Naive thymus-derived CD8-positive, alpha-beta T cell (primary cell): ENCODE measurements at regions not wholly inside any gene's neighbourhood (a gene's known extent, or its start where the extent isn't known, plus 50 kb on each side); places are given as distances from the start of the nearest gene placed in this dataset.
A peak's percentile ranks its signal among the peaks of the same experiment; 100 is the strongest.

ENCODE experiments used
- ATAC-seq, 2 donors: fragments of 150-1000 bp; cut with Tn5 transposase in 1 of 2; sonication (Bioruptor Pico), chemical (Tn5 transposase) in 1 of 2; 1 replicate in 1 of 2; 2 replicates in 1 of 2; pipeline ENCODE4 v1.10.0; 2021; ENCODE audit warnings: mild to moderate bottlenecking in 2 of 2, moderate library complexity in 2 of 2
- POLR2A ChIA-PET: fragments of 350-600 bp; sonication (Branson Sonifier 250); formaldehyde crosslinking; loops from one replicate; lab custom pipeline; 2021; ENCODE audit warnings: antibody characterized with exemption; lab: Charles Lee
- DNase-seq, 10 donors: peaks; one replicate each; pipeline versions ENCODE4 v3.0.0 to v3.0.0-alpha.2; 2020 to 2022
- H3K27ac Mint-ChIP-seq, 10 donors: one replicate each; pipeline ENCODE4 v1.8.0; 2020 to 2022; ENCODE audit warnings: mild to moderate bottlenecking in 10 of 10, mixed read lengths in 10 of 10, moderate library complexity in 4 of 10, inconsistent platforms in 1 of 10
- H3K27me3 Mint-ChIP-seq, 5 donors: one replicate each; pipeline ENCODE4 v1.8.0; 2021 to 2022; ENCODE audit warnings: mixed read lengths in 5 of 5
- H3K36me3 Mint-ChIP-seq, 3 donors: one replicate each; pipeline ENCODE4 v1.8.0; 2020 to 2022; ENCODE audit warnings: mixed read lengths in 3 of 3, mild to moderate bottlenecking in 2 of 3, inconsistent platforms in 1 of 3
- H3K4me1 Mint-ChIP-seq, 4 donors: one replicate each; pipeline ENCODE4 v1.8.0; 2021 to 2022; ENCODE audit warnings: mixed read lengths in 4 of 4
- H3K4me3 Mint-ChIP-seq, 10 donors: one replicate each; pipeline ENCODE4 v1.8.0; 2020 to 2022; ENCODE audit warnings: mild to moderate bottlenecking in 10 of 10, mixed read lengths in 10 of 10, moderate library complexity in 6 of 10, inconsistent platforms in 1 of 10
- H3K9me3 Mint-ChIP-seq, 9 donors: one replicate each; pipeline ENCODE4 v1.8.0; 2020 to 2022; ENCODE audit warnings: mixed read lengths in 9 of 9, mild to moderate bottlenecking in 3 of 9, inconsistent platforms in 1 of 9, moderate library complexity in 1 of 9

GRCh38 chr7:47670729-47671128 lies 88.8 kb upstream of the TNS3 start:
- ATAC-seq (peak in 1 of 2 donors; percentile 69), DNase-seq (peak in 1 of 10 donors; percentile 25)
- no peaks in the 10 kb centered on the region for H3K9me3 Mint-ChIP-seq
- no peaks in the 10 kb centered on the region for H3K36me3 Mint-ChIP-seq
- H3K27me3 Mint-ChIP-seq = no peaks in the 10 kb centered on the region
- H3K27ac Mint-ChIP-seq = peak overlapping the region in 1 of 10 donors; percentile 82
- no peak overlapping the region for H3K4me3 Mint-ChIP-seq
- H3K4me1 Mint-ChIP-seq = peaks cover 0 to 31% (median 0%) of the 10 kb centered on the region in 4 donors
- POLR2A ChIA-PET = no interaction called here

DNA sequence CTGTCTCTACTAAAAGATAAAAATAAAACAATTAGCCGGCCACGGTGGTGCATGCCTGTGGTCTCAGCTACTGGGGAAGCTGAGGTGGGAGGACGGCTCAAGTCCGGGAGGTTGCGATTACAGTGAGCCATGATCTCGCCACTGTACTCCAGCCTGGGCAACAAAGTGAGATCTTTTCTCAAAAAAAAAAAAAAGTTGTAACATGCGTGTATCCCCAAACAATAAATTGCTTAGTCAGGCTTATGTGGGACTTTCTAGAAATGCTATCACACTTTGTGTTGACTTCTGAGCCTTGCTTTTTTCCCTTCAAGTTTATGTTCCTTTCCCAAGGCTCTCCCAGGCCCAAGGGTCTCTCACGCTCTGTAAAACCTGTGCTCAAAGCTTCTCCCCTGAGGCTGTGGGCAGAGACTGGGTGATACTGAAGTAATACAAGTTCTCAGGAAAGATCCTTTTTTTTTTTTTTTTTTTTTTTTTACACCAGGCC lies 88.0 kb upstream of the TNS3 start:
- POLR2A ChIA-PET = no interaction called here
- peak overlapping the region in 2 of 10 donors; percentile 34 to 67 for H3K27ac Mint-ChIP-seq
- peaks cover 0 to 31% (median 0%) of the 10 kb centered on the region in 4 donors for H3K4me1 Mint-ChIP-seq
- no peaks in the 10 kb centered on the region for H3K36me3 Mint-ChIP-seq
- no peaks in the 10 kb centered on the region for H3K27me3 Mint-ChIP-seq
- ATAC-seq (peak in 1 of 2 donors; percentile 28), DNase-seq (no peak)
- peak overlapping the region in 1 of 10 donors; percentile 61 for H3K4me3 Mint-ChIP-seq
- no peaks in the 10 kb centered on the region for H3K9me3 Mint-ChIP-seq

- POLR2A ChIA-PET = no interaction called here
- peak overlapping the region in 3 of 10 donors; percentile 12 to 67 (median 34) for H3K27ac Mint-ChIP-seq
- H3K27me3 Mint-ChIP-seq = no peaks in the 10 kb centered on the region
- peaks cover 0 to 31% (median 0%) of the 10 kb centered on the region in 4 donors for H3K4me1 Mint-ChIP-seq
- DNase-seq = peak in 1 of 10 donors; percentile 40
- no peaks in the 10 kb centered on the region for H3K36me3 Mint-ChIP-seq
- no peak overlapping the region for H3K4me3 Mint-ChIP-seq
- peak in 1 of 2 donors; percentile 70 for ATAC-seq
- no peaks in the 10 kb centered on the region for H3K9me3 Mint-ChIP-seq
These were observed 87.4 kb upstream of the TNS3 start for GRCh38 chr7:47669178-47669891.

DNA sequence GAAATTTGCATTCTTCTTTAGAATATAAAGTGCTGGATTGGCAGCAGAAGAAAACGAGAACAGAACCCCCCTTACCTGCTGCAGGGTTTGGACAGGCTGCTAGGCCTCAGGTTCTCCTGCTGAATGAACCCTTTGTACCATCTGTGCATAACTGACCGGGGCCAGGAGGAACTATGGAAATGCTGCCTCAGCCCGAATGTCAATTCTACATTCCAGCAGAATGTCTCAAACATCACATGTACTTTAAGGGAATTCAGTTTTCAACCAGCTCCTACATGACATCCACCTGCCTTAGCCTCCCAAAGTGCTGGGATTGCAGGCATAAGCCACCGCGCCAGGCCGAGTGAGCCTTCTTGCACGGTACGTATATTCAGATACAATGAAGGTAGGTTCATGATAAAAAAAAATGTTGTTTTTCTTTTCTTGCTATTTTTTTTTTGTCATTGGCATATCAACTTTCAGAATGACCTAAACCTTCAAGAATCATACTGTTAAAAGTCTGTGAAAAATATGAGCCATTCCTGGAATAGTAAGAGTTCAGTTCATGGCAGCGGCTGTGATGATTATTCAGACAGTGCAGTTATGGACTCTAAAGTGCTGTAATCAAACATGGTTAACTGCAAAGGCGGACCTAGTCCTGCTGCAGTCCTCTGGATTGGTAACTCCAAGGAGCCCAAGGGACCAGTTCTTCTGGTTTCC lies 84.4 kb upstream of the TNS3 start:
- POLR2A ChIA-PET = no interaction called here
- Mint-ChIP-seq H3K4me1 (peaks cover 0 to 24% (median 0%) of the 10 kb centered on the region in 4 donors), H3K36me3 (no peaks in the 10 kb centered on the region), H3K4me3 (no peak overlapping the region), H3K27me3 (no peaks in the 10 kb centered on the region), H3K27ac (no peak overlapping the region), H3K9me3 (no peaks in the 10 kb centered on the region)
- ATAC-seq = no peak
- no peak for DNase-seq

DNA sequence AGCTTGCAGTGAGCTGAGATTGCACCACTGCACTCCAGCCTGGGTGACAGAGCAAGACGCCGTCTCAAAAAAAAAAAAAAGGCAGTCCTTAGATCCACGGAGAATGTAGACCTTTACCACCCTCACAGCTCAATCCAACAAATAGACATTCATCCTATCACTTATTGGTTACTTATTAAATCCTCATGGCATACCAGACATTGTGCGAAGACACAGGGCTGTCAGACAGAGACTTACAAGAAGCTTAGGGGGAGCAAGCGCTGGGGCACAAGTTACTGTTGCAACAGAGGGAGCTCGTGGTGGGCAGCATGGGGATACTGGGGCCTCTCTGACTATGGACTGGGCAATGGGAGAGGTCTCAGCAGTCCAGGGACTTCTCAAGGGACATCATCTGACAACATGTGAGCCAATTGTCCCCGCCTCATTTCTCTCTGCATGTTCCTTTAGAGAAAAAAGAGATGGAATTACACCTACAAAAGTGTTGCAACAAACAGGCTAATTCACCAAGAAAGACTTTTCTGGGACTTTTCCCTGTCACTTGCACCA lies 82.8 kb upstream of the TNS3 start:
- Mint-ChIP-seq H3K36me3 (no peaks in the 10 kb centered on the region), H3K4me3 (no peak overlapping the region), H3K27ac (peak overlapping the region in 1 of 10 donors; percentile 83), H3K27me3 (no peaks in the 10 kb centered on the region), H3K9me3 (no peaks in the 10 kb centered on the region), H3K4me1 (peaks cover 0 to 15% (median 0%) of the 10 kb centered on the region in 4 donors)
- POLR2A ChIA-PET = no interaction called here
- ATAC-seq = no peak
- DNase-seq = no peak

DNA sequence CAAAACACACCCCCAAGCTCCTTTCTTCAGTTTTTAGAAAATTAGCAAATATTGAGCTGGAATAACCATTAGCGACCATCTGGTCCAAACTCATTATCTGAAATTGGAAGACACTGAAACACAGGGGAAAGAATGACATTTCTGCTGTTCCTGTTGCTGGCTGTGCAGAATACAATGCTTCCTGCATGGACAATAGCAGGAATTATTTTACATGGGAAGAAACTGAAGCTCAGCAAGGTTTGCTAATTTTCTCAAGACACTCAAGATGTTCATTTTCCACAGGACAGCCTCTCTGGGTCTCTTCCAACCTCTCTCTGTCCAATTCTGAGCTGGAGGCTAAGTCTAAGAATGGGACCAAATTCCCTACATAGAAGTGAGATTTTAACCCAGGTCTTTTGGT lies 81.9 kb upstream of the TNS3 start:
- no peak overlapping the region for H3K4me3 Mint-ChIP-seq
- no peak overlapping the region for H3K27ac Mint-ChIP-seq
- ATAC-seq (no peak), DNase-seq (no peak)
- no peaks in the 10 kb centered on the region for H3K36me3 Mint-ChIP-seq
- H3K9me3 Mint-ChIP-seq = no peaks in the 10 kb centered on the region
- no peaks in the 10 kb centered on the region for H3K27me3 Mint-ChIP-seq
- POLR2A ChIA-PET = no interaction called here
- H3K4me1 Mint-ChIP-seq = peaks cover 0 to 7% (median 0%) of the 10 kb centered on the region in 4 donors

- no peak for DNase-seq
- H3K9me3 Mint-ChIP-seq = no peaks in the 10 kb centered on the region
- no peak overlapping the region for H3K4me3 Mint-ChIP-seq
- POLR2A ChIA-PET = no interaction called here
- peaks cover 0 to 7% (median 0%) of the 10 kb centered on the region in 4 donors for H3K4me1 Mint-ChIP-seq
- H3K36me3 Mint-ChIP-seq = no peaks in the 10 kb centered on the region
- ATAC-seq = no peak
- no peak overlapping the region for H3K27ac Mint-ChIP-seq
- H3K27me3 Mint-ChIP-seq = no peaks in the 10 kb centered on the region
These were observed 81.3 kb upstream of the TNS3 start for GRCh38 chr7:47663213-47663612.

GRCh38 chr7:47661051-47661714 lies 79.3 kb upstream of the TNS3 start:
- Mint-ChIP-seq H3K36me3 (no peaks in the 10 kb centered on the region), H3K27me3 (no peaks in the 10 kb centered on the region), H3K4me3 (no peak overlapping the region), H3K9me3 (no peaks in the 10 kb centered on the region), H3K27ac (peak overlapping the region in 1 of 10 donors; percentile 72), H3K4me1 (peaks cover 0 to 7% (median 0%) of the 10 kb centered on the region in 4 donors)
- POLR2A ChIA-PET = no interaction called here
- DNase-seq (no peak), ATAC-seq (no peak)

- peaks cover 0 to 7% (median 0%) of the 10 kb centered on the region in 4 donors for H3K4me1 Mint-ChIP-seq
- POLR2A ChIA-PET = no interaction called here
- no peaks in the 10 kb centered on the region for H3K36me3 Mint-ChIP-seq
- H3K27ac Mint-ChIP-seq = no peak overlapping the region
- no peaks in the 10 kb centered on the region for H3K27me3 Mint-ChIP-seq
- no peaks in the 10 kb centered on the region for H3K9me3 Mint-ChIP-seq
- no peak for ATAC-seq
- no peak overlapping the region for H3K4me3 Mint-ChIP-seq
- DNase-seq = peak in 1 of 10 donors; percentile 53
These were observed 78.0 kb upstream of the TNS3 start for GRCh38 chr7:47659664-47660462.

GRCh38 chr7:47658886-47659635 lies 77.2 kb upstream of the TNS3 start:
- peak overlapping the region in 1 of 10 donors; percentile 51 for H3K27ac Mint-ChIP-seq
- POLR2A ChIA-PET = no interaction called here
- no peaks in the 10 kb centered on the region for H3K9me3 Mint-ChIP-seq
- ATAC-seq (no peak), DNase-seq (peak in 1 of 10 donors; percentile 53)
- H3K4me3 Mint-ChIP-seq = no peak overlapping the region
- H3K4me1 Mint-ChIP-seq = peaks cover 0 to 7% (median 0%) of the 10 kb centered on the region in 4 donors
- no peaks in the 10 kb centered on the region for H3K27me3 Mint-ChIP-seq
- H3K36me3 Mint-ChIP-seq = no peaks in the 10 kb centered on the region

- H3K36me3 Mint-ChIP-seq = no peaks in the 10 kb centered on the region
- no peak overlapping the region for H3K27ac Mint-ChIP-seq
- POLR2A ChIA-PET = no interaction called here
- no peak for ATAC-seq
- no peaks in the 10 kb centered on the region for H3K27me3 Mint-ChIP-seq
- DNase-seq = peak in 1 of 10 donors; percentile 54
- H3K4me1 Mint-ChIP-seq = peaks cover 0 to 11% (median 3%) of the 10 kb centered on the region in 4 donors
- no peak overlapping the region for H3K4me3 Mint-ChIP-seq
- no peaks in the 10 kb centered on the region for H3K9me3 Mint-ChIP-seq
These were observed 75.2 kb upstream of the TNS3 start for GRCh38 chr7:47657126-47657525.
